ENCODE measurements at regions not wholly inside any gene's neighbourhood (a gene's known extent, or its start where the extent isn't known, plus 50 kb on each side); places are given as distances from the start of the nearest gene placed in this dataset.

DNA sequence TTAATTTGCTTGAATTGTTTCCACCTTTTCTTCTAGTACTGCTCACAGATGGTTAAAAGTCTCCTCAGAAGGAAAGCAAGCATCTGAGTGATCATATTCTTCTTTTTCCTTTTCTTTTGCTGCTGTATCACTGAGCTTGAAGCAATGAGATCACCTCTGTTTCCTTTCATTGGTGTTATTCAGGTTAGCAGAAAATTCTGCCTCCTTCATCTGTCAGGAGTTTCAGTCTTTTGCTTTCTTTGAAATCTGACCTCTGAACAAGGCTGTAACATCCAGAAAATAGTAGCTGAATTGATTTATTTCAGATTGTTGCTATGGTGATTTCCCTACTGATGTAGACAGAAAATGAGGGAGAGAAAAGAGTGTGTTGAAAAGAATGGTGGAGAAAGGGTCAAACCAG is 343.0 kb downstream of the MFSD1 start:
- H3K9me3 ChIP-seq = no peaks in the 10 kb centered on the region
- H3K27me3 ChIP-seq (replicated peaks; ENCODE audit: insufficient read depth) = no peaks in the 10 kb centered on the region
- no peak for DNase-seq (ENCODE audit: low spot score)
- intact Hi-C loops (cut with DNase I) = no loop called here
- TF ChIP-seq POLR2AphosphoS5 (IDR thresholded peaks at IDR 0.05) (no peak), POLR2A (IDR thresholded peaks at IDR 0.05) (no peak)
- TF ChIP-seq, protein P1, sequence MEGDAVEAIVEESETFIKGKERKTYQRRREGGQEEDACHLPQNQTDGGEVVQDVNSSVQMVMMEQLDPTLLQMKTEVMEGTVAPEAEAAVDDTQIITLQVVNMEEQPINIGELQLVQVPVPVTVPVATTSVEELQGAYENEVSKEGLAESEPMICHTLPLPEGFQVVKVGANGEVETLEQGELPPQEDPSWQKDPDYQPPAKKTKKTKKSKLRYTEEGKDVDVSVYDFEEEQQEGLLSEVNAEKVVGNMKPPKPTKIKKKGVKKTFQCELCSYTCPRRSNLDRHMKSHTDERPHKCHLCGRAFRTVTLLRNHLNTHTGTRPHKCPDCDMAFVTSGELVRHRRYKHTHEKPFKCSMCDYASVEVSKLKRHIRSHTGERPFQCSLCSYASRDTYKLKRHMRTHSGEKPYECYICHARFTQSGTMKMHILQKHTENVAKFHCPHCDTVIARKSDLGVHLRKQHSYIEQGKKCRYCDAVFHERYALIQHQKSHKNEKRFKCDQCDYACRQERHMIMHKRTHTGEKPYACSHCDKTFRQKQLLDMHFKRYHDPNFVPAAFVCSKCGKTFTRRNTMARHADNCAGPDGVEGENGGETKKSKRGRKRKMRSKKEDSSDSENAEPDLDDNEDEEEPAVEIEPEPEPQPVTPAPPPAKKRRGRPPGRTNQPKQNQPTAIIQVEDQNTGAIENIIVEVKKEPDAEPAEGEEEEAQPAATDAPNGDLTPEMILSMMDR (IDR thresholded peaks at IDR 0.05) = no peak
- no peaks in the 10 kb centered on the region for H3K36me3 ChIP-seq
- no peak overlapping the region for H3K4me3 ChIP-seq
- H3K4me1 ChIP-seq (replicated peaks) = no peaks in the 10 kb centered on the region
- no peak overlapping the region for H3K27ac ChIP-seq

DNA sequence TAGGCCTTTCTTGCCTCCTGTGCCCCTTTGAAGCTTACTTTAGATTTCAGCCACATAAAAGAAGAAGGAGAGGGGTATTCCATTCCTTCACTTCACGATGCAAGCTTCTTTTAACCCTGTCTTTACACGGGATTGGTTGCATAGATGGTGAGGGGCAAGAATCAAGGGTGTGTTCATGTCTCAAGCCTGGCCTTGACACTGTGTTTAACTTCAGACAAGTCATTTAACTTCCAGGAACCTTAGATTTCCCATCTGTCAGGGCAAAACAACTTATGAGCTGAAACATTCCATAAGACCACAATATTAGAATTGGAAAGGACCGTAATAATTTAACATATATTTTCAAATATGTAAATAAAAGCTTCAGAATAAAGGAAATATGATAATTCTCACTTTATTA is 344.5 kb downstream of the MFSD1 start:
- TF ChIP-seq, protein P1 (IDR thresholded peaks at IDR 0.05) = no peak
- TF ChIP-seq POLR2A (IDR thresholded peaks at IDR 0.05) (no peak), POLR2AphosphoS5 (IDR thresholded peaks at IDR 0.05) (no peak)
- DNase-seq (ENCODE audit: low spot score) = no peak
- WGBS = 80% methylated on average over 3 of the region's 3 CpGs
- Histone ChIP-seq H3K27ac (no peak overlapping the region), H3K4me3 (no peak overlapping the region), H3K36me3 (no peaks in the 10 kb centered on the region), H3K27me3 (replicated peaks; ENCODE audit: insufficient read depth) (no peaks in the 10 kb centered on the region), H3K9me3 (no peaks in the 10 kb centered on the region), H3K4me1 (replicated peaks) (no peaks in the 10 kb centered on the region)
- intact Hi-C loops (cut with DNase I) = no loop called here

DNA sequence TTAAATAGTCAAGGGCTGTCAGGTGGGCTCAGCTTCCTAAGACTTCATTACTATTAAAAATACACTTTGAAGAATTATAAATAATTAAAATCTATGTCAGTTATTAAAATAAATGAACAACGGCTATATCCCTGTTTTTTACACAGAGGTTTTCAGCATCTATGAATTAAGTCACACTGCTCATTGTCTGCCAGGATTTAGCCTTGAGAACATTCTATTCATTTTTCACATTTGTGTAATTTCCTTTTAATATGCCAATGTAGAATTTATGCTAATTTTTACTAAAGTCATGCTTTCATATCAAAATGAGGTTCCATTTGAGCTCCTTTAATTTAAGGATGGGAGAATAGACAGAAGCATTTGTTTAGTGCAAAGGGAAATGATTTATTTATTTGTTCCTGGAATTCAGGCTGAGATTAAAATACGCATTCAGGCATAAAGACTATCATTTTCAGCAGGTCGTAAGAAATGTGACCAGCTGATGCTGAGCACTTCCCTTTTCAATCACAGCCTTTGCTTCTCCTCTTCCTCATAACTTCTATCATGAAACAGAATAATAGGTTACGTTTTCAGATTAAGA is 345.1 kb downstream of the MFSD1 start:
- no peak overlapping the region for H3K4me3 ChIP-seq
- H3K9me3 ChIP-seq = no peaks in the 10 kb centered on the region
- H3K36me3 ChIP-seq = no peaks in the 10 kb centered on the region
- WGBS = 43% methylated on average over 4 of the region's 4 CpGs
- no peaks in the 10 kb centered on the region for H3K4me1 ChIP-seq (replicated peaks)
- intact Hi-C loops (cut with DNase I) = no loop called here
- no peak overlapping the region for H3K27ac ChIP-seq
- no peak for DNase-seq (ENCODE audit: low spot score)
- TF ChIP-seq POLR2AphosphoS5 (IDR thresholded peaks at IDR 0.05) (no peak), POLR2A (IDR thresholded peaks at IDR 0.05) (no peak)
- TF ChIP-seq, protein P1 (IDR thresholded peaks at IDR 0.05) = no peak
- H3K27me3 ChIP-seq (replicated peaks; ENCODE audit: insufficient read depth) = no peaks in the 10 kb centered on the region

DNA sequence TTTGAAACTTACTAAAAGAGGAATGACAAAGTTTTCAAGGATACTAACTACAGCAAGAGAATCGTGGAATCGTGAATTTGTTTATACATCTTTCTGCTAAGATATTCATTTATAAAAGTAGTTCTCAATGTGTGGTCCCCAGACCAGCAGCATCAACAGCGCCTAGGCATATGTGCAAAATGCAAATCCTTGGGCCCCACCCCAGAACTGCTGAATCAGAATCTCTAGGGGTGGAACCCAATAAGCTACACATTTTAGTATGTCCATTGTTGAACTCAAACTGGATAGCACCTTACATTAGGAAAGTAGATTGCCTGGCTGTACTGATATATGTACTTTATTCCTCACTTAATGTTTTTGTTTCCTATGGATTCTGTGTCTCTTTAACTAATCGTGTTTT is 346.0 kb downstream of the MFSD1 start:
- Histone ChIP-seq H3K4me3 (no peak overlapping the region), H3K27me3 (replicated peaks; ENCODE audit: insufficient read depth) (no peaks in the 10 kb centered on the region), H3K9me3 (no peaks in the 10 kb centered on the region), H3K4me1 (replicated peaks) (no peaks in the 10 kb centered on the region), H3K36me3 (no peaks in the 10 kb centered on the region), H3K27ac (no peak overlapping the region)
- WGBS = 89% methylated on average over 4 of the region's 4 CpGs
- DNase-seq (ENCODE audit: low spot score) = no peak
- intact Hi-C loops (cut with DNase I) = no loop called here
- TF ChIP-seq, protein P1 (IDR thresholded peaks at IDR 0.05) = no peak
- no peak for TF ChIP-seq POLR2A (IDR thresholded peaks at IDR 0.05)
- no peak for TF ChIP-seq POLR2AphosphoS5 (IDR thresholded peaks at IDR 0.05)

DNA sequence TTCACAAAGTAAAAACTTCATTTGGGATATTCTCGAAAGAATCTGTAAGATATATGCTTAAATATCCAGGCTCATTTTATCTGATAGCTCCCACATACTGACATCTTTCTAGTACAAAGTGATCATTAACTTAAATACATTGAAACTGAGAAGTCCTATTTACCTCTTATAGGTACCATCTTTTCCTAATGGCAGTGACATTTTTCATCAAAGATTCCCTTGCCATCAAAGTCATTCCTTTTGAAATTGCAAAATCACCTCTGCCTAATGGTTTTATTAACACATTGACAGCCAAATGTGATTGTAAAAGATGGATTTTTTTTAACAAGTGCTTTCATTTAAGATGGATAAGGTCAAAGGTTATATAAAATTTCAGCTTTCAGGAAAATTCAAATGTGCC is 346.6 kb downstream of the MFSD1 start:
- DNase-seq (ENCODE audit: low spot score) = no peak
- intact Hi-C loops (cut with DNase I) = no loop called here
- Histone ChIP-seq H3K27me3 (replicated peaks; ENCODE audit: insufficient read depth) (no peaks in the 10 kb centered on the region), H3K9me3 (no peaks in the 10 kb centered on the region), H3K4me1 (replicated peaks) (no peaks in the 10 kb centered on the region), H3K27ac (no peak overlapping the region), H3K36me3 (no peaks in the 10 kb centered on the region), H3K4me3 (no peak overlapping the region)
- WGBS = 86% methylated on average over 1 of the region's 1 CpG
- TF ChIP-seq, protein P1 (IDR thresholded peaks at IDR 0.05) = no peak
- TF ChIP-seq POLR2A (IDR thresholded peaks at IDR 0.05) = no peak
- TF ChIP-seq POLR2AphosphoS5 (IDR thresholded peaks at IDR 0.05) = no peak
